ENCODE measurements at regions not wholly inside any gene's neighbourhood (a gene's known extent, or its start where the extent isn't known, plus 50 kb on each side); places are given as distances from the start of the nearest gene placed in this dataset.
"Not testable (repeated sequence)": the region's sequence is repeated elsewhere in the genome, so short reads cannot be mapped to it uniquely, and the experiment has no call there.

DNA sequence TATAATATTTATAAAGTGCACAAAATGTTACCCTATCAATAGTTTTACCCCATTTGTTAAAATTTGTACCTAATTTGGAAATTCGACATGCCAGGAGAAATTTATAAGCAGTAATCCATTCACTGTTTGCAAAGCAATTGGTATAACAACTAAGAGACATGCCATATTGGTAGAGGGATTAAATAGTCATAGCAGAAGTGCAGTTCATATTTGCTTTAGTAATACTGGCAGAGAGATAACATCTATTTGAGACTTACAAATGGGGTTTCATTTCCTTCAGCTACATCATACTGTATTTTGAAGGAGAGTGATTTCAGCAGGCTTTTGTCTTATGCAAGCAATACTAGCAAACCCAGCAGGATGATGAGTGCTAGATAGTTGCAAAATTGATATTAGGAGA is 610.4 kb upstream of the CDH10 start:
- H4K20me1 ChIP-seq (ENCODE audit: control insufficient read depth, insufficient read depth, low read depth, low read length) = no peaks in the 10 kb centered on the region
- H3K4me3 ChIP-seq (ENCODE audit: low read length) = no peak overlapping the region
- H3K9me2 ChIP-seq (replicated peaks; ENCODE audit: control insufficient read depth, low read length) = no peaks in the 10 kb centered on the region
- H3K27ac ChIP-seq (ENCODE audit: low read depth, low read length) = no peak overlapping the region
- no peaks in the 10 kb centered on the region for H3K27me3 ChIP-seq (ENCODE audit: control insufficient read depth, low read length)
- H3F3A ChIP-seq (ENCODE audit: control insufficient read depth, insufficient read depth) = no peaks in the 10 kb centered on the region
- TF ChIP-seq, protein P1, sequence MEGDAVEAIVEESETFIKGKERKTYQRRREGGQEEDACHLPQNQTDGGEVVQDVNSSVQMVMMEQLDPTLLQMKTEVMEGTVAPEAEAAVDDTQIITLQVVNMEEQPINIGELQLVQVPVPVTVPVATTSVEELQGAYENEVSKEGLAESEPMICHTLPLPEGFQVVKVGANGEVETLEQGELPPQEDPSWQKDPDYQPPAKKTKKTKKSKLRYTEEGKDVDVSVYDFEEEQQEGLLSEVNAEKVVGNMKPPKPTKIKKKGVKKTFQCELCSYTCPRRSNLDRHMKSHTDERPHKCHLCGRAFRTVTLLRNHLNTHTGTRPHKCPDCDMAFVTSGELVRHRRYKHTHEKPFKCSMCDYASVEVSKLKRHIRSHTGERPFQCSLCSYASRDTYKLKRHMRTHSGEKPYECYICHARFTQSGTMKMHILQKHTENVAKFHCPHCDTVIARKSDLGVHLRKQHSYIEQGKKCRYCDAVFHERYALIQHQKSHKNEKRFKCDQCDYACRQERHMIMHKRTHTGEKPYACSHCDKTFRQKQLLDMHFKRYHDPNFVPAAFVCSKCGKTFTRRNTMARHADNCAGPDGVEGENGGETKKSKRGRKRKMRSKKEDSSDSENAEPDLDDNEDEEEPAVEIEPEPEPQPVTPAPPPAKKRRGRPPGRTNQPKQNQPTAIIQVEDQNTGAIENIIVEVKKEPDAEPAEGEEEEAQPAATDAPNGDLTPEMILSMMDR (IDR thresholded peaks at IDR 0.05; ENCODE audit: low read depth, low read length, poor library complexity, severe bottlenecking) = no peak
- no peak for TF ChIP-seq EZH2phosphoT487 (IDR thresholded peaks at IDR 0.05; ENCODE audit: borderline replicate concordance, low read length)
- H3K4me2 ChIP-seq (ENCODE audit: low read length) = no peak overlapping the region
- H3K9me3 ChIP-seq (ENCODE audit: control insufficient read depth, insufficient read depth, low read length) = no peaks in the 10 kb centered on the region
- H3K4me1 ChIP-seq (ENCODE audit: control insufficient read depth, low read length) = no peaks in the 10 kb centered on the region
- no peaks in the 10 kb centered on the region for H3K36me3 ChIP-seq (ENCODE audit: control insufficient read depth, low read length)
- H3K79me2 ChIP-seq (ENCODE audit: control insufficient read depth, low read length) = no peaks in the 10 kb centered on the region

DNA sequence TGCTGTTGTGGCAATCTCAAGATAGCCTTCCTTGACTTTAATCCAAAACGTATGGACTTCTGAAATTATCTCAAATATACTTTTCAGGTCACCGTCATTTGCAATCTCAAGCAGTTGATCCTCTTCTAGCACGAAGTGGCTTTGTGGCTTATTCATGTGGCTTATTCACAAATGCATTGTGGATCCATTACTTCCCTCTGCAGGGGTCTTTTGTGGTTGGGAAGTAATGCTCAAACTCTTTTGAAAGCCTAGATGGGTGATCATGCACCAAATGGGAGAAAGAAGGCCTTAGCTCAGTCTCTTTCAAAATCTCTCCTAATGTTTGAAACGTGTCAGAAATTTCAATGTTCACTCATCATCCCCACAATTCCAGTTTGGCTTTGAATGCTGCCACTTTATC is 597.2 kb upstream of the CDH10 start:
- Histone ChIP-seq H3K9me3 (ENCODE audit: control insufficient read depth, insufficient read depth, low read length) (no peaks in the 10 kb centered on the region), H3K9me2 (replicated peaks; ENCODE audit: control insufficient read depth, low read length) (no peaks in the 10 kb centered on the region), H3K4me2 (ENCODE audit: low read length) (no peak overlapping the region), H3K79me2 (ENCODE audit: control insufficient read depth, low read length) (no peaks in the 10 kb centered on the region), H3K27ac (ENCODE audit: low read depth, low read length) (no peak overlapping the region), H3F3A (ENCODE audit: control insufficient read depth, insufficient read depth) (no peaks in the 10 kb centered on the region), H3K36me3 (ENCODE audit: control insufficient read depth, low read length) (no peaks in the 10 kb centered on the region), H3K27me3 (ENCODE audit: control insufficient read depth, low read length) (no peaks in the 10 kb centered on the region), H4K20me1 (ENCODE audit: control insufficient read depth, insufficient read depth, low read depth, low read length) (no peaks in the 10 kb centered on the region), H3K4me3 (ENCODE audit: low read length) (no peak overlapping the region), H3K4me1 (ENCODE audit: control insufficient read depth, low read length) (no peaks in the 10 kb centered on the region)
- no peak for TF ChIP-seq EZH2phosphoT487 (IDR thresholded peaks at IDR 0.05; ENCODE audit: borderline replicate concordance, low read length)
- TF ChIP-seq, protein P1 (IDR thresholded peaks at IDR 0.05; ENCODE audit: low read depth, low read length, poor library complexity, severe bottlenecking) = no peak

DNA sequence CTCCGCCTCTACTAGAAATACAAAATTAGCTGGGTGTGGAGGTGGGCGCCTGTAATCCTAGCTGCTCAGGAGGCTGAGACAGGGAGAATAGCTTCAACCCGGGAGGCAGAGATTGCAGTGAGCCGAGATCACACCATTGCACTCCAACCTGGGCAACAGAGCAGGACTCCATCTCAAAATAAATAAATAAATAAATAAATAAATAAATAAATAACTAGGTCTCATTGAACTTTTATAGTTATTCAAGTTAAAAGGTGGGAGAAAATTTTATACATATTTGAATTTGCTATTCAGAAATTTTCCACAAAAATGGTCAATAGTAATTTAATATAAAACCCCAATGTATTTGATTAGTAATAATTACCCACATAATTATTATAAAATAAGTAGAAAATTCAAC is 593.9 kb upstream of the CDH10 start:
- not testable (repeated sequence) for H3K4me3 ChIP-seq (ENCODE audit: low read length); H3K27ac ChIP-seq (ENCODE audit: low read depth, low read length); H3K27me3 ChIP-seq (ENCODE audit: control insufficient read depth, low read length); H3K79me2 ChIP-seq (ENCODE audit: control insufficient read depth, low read length); H3K9me2 ChIP-seq (replicated peaks; ENCODE audit: control insufficient read depth, low read length); H3F3A ChIP-seq (ENCODE audit: control insufficient read depth, insufficient read depth); H3K9me3 ChIP-seq (ENCODE audit: control insufficient read depth, insufficient read depth, low read length); H3K4me2 ChIP-seq (ENCODE audit: low read length); H3K36me3 ChIP-seq (ENCODE audit: control insufficient read depth, low read length); H4K20me1 ChIP-seq (ENCODE audit: control insufficient read depth, insufficient read depth, low read depth, low read length); H3K4me1 ChIP-seq (ENCODE audit: control insufficient read depth, low read length)

DNA sequence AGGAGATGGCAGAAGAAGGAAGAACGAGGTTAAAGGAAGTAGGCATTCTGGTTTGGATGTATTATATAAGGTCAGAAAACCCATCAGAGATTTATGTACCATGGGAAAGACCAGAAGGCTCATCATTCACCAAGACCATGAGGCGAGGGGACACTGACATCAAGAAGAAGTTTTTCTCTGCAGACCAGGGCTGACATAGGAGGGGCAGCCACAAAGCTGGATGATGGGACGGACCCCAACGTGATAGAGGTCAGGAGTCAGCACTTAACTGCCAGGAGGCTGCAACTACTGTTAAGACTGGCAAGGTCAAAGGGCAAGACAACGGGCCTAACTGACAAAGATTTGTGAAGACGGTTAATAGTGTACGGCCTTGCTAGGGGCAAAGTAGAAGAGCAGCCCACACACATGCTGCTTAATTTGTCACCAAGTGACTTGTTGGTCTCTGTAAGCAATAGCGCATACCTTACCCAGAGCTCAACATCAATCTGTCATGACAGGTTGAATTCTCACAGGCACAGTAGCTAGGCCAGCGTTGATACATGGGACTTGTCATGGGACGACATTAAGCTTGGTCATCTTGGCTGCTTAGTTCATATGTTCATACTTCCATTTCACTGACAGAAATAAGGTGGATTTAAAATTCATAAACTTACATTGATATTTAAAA is 579.7 kb upstream of the CDH10 start:
- no peaks in the 10 kb centered on the region for H3K9me3 ChIP-seq (ENCODE audit: control insufficient read depth, insufficient read depth, low read length)
- H3K4me2 ChIP-seq (ENCODE audit: low read length) = no peak overlapping the region
- no peaks in the 10 kb centered on the region for H4K20me1 ChIP-seq (ENCODE audit: control insufficient read depth, insufficient read depth, low read depth, low read length)
- H3K9me2 ChIP-seq (replicated peaks; ENCODE audit: control insufficient read depth, low read length) = no peaks in the 10 kb centered on the region
- H3F3A ChIP-seq (ENCODE audit: control insufficient read depth, insufficient read depth) = no peaks in the 10 kb centered on the region
- no peak overlapping the region for H3K4me3 ChIP-seq (ENCODE audit: low read length)
- no peaks in the 10 kb centered on the region for H3K36me3 ChIP-seq (ENCODE audit: control insufficient read depth, low read length)
- H3K27me3 ChIP-seq (ENCODE audit: control insufficient read depth, low read length) = no peaks in the 10 kb centered on the region
- H3K27ac ChIP-seq (ENCODE audit: low read depth, low read length) = no peak overlapping the region
- no peaks in the 10 kb centered on the region for H3K4me1 ChIP-seq (ENCODE audit: control insufficient read depth, low read length)
- H3K79me2 ChIP-seq (ENCODE audit: control insufficient read depth, low read length) = no peaks in the 10 kb centered on the region
- TF ChIP-seq, protein P1 (IDR thresholded peaks at IDR 0.05; ENCODE audit: low read depth, low read length, poor library complexity, severe bottlenecking) = no peak
- no peak for TF ChIP-seq EZH2phosphoT487 (IDR thresholded peaks at IDR 0.05; ENCODE audit: borderline replicate concordance, low read length)

DNA sequence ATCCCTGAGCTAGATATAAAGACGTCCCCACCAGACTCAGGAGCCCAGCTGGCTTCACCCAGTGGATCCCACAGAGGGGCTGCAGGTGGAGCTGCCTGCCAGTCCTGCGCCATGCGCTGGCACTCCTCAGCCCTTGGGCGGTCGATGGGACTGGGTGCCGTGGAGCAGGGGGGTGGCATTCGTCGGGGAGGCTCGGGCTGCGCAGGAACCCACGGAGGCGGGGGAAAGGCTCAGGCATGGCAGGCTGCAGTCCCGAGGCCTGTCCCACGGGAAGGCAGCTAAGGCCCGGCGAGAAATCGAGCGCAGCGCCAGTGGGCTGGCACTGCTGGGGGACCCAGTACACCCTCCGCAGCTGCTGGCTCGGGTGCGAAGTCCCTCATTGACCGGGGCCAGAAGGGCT is 555.1 kb upstream of the CDH10 start:
- H3K79me2 ChIP-seq (ENCODE audit: control insufficient read depth, low read length); H3K4me1 ChIP-seq (ENCODE audit: control insufficient read depth, low read length); H3K27me3 ChIP-seq (ENCODE audit: control insufficient read depth, low read length); H3K4me2 ChIP-seq (ENCODE audit: low read length); H3K4me3 ChIP-seq (ENCODE audit: low read length); H3K9me3 ChIP-seq (ENCODE audit: control insufficient read depth, insufficient read depth, low read length); H3F3A ChIP-seq (ENCODE audit: control insufficient read depth, insufficient read depth); H4K20me1 ChIP-seq (ENCODE audit: control insufficient read depth, insufficient read depth, low read depth, low read length); H3K9me2 ChIP-seq (replicated peaks; ENCODE audit: control insufficient read depth, low read length); H3K27ac ChIP-seq (ENCODE audit: low read depth, low read length); H3K36me3 ChIP-seq (ENCODE audit: control insufficient read depth, low read length): not testable (repeated sequence)

Data from DOHH2 (cell line).